SKM-1 treated with dmso at 0.1 percent for 144 hours (cell line): ENCODE measurements at regions not wholly inside any gene's neighbourhood (a gene's known extent, or its start where the extent isn't known, plus 50 kb on each side); places are given as distances from the start of the nearest gene placed in this dataset.
"Not testable (repeated sequence)": the region's sequence is repeated elsewhere in the genome, so short reads cannot be mapped to it uniquely, and the experiment has no call there.

ENCODE experiments used
- DNase-seq: peaks from one replicate; lab custom pipeline; 2025; ENCODE audit not compliant: unreplicated experiment; lab: John Stamatoyannopoulos, UW

GRCh38 chr7:67358738-67359137, 362.1 kb downstream of the TYW1 start:
- not testable (repeated sequence) for DNase-seq

GRCh38 chr7:67359900-67360299, 363.3 kb downstream of the TYW1 start:
- no peak for DNase-seq

- no peak for DNase-seq
Observed at GRCh38 chr7:67361150-67361549, 364.5 kb downstream of the TYW1 start.

GRCh38 chr7:67364441-67365017, 367.9 kb downstream of the TYW1 start:
- no peak for DNase-seq

GRCh38 chr7:67371429-67372305, 375.0 kb downstream of the TYW1 start:
- peak; percentile 61 for DNase-seq

- DNase-seq = not testable (repeated sequence)
Observed at GRCh38 chr7:67373389-67373788, 376.8 kb downstream of the TYW1 start.

- no peak for DNase-seq
Observed at GRCh38 chr7:67375427-67375826, 378.8 kb downstream of the TYW1 start.

GRCh38 chr7:67377939-67378862, 381.6 kb downstream of the TYW1 start:
- peak; percentile 57 for DNase-seq

GRCh38 chr7:67380326-67380725, 383.7 kb downstream of the TYW1 start:
- DNase-seq = no peak

GRCh38 chr7:67380858-67381257, 384.2 kb downstream of the TYW1 start:
- no peak for DNase-seq

GRCh38 chr7:67387851-67388250, 391.2 kb downstream of the TYW1 start:
- DNase-seq = no peak

- DNase-seq = no peak
Observed at GRCh38 chr7:67391168-67391567, 394.5 kb downstream of the TYW1 start.

GRCh38 chr7:67392596-67393438, 396.2 kb downstream of the TYW1 start:
- DNase-seq = no peak

- DNase-seq = no peak
Observed at GRCh38 chr7:67393903-67394302, 397.3 kb downstream of the TYW1 start.

GRCh38 chr7:67398916-67399315, 402.3 kb downstream of the TYW1 start:
- DNase-seq = no peak

- no peak for DNase-seq
Observed at GRCh38 chr7:67401492-67401891, 404.9 kb downstream of the TYW1 start.

GRCh38 chr7:67402280-67402679, 405.6 kb downstream of the TYW1 start:
- no peak for DNase-seq

GRCh38 chr7:67406976-67407375, 410.3 kb downstream of the TYW1 start:
- DNase-seq = no peak

- no peak for DNase-seq
Observed at GRCh38 chr7:67407392-67408071, 410.9 kb downstream of the TYW1 start.

GRCh38 chr7:67408109-67408508, 411.5 kb downstream of the TYW1 start:
- no peak for DNase-seq
